ENCODE measurements at regions not wholly inside any gene's neighbourhood (a gene's known extent, or its start where the extent isn't known, plus 50 kb on each side); places are given as distances from the start of the nearest gene placed in this dataset.

- TF ChIP-seq CTCF (conservative IDR thresholded peaks at IDR 0.05; ENCODE audit: low read length), result no peak
- peak; percentile 3 for DNase-seq (ENCODE audit: low read depth)
- H3K4me3 ChIP-seq (ENCODE audit: low read length), result no peak overlapping the region
These were observed 127.6 kb downstream of the WDR11 start for GRCh38 chr10:120978589-120979252.

- H3K4me3 ChIP-seq (ENCODE audit: low read length), result no peak overlapping the region
- TF ChIP-seq CTCF (conservative IDR thresholded peaks at IDR 0.05; ENCODE audit: low read length), result no peak
- DNase-seq (ENCODE audit: low read depth), result no peak
These were observed 128.5 kb downstream of the WDR11 start for GRCh38 chr10:120979435-120980278.

GRCh38 chr10:120980279-120981255, 129.4 kb downstream of the WDR11 start:
- TF ChIP-seq CTCF (conservative IDR thresholded peaks at IDR 0.05; ENCODE audit: low read length), result no peak
- DNase-seq (ENCODE audit: low read depth), result no peak
- no peak overlapping the region for H3K4me3 ChIP-seq (ENCODE audit: low read length)

GRCh38 chr10:120981601-120982391, 130.6 kb downstream of the WDR11 start:
- no peak for TF ChIP-seq CTCF (conservative IDR thresholded peaks at IDR 0.05; ENCODE audit: low read length)
- H3K4me3 ChIP-seq (ENCODE audit: low read length), result no peak overlapping the region
- no peak for DNase-seq (ENCODE audit: low read depth)

- no peak overlapping the region for H3K4me3 ChIP-seq (ENCODE audit: low read length)
- TF ChIP-seq CTCF (conservative IDR thresholded peaks at IDR 0.05; ENCODE audit: low read length), result no peak
- DNase-seq (ENCODE audit: low read depth), result no peak
These were observed 131.3 kb downstream of the WDR11 start for GRCh38 chr10:120982507-120982906.

GRCh38 chr10:120983721-120984120, 132.6 kb downstream of the WDR11 start:
- no peak for DNase-seq (ENCODE audit: low read depth)
- no peak for TF ChIP-seq CTCF (conservative IDR thresholded peaks at IDR 0.05; ENCODE audit: low read length)
- H3K4me3 ChIP-seq (ENCODE audit: low read length), result no peak overlapping the region

Data from AG10803 (cell line).